Ascending aorta (tissue), 2 donors: ENCODE measurements at regions not wholly inside any gene's neighbourhood (a gene's known extent, or its start where the extent isn't known, plus 50 kb on each side); places are given as distances from the start of the nearest gene placed in this dataset.

ENCODE experiments used
- DNase-seq, 2 donors: peaks; one replicate each; pipeline ENCODE4 v3.0.0-alpha.2; 2019; ENCODE audit warnings: low spot score in 2 of 2
- H3K27ac ChIP-seq, 2 donors: fragments of 200-600 bp; sonication (generic); one replicate each; pipeline ENCODE4 v1.5.1; 2016 to 2017; ENCODE audit warnings: mild to moderate bottlenecking in 1 of 2
- H3K27me3 ChIP-seq: fragments of 200-600 bp; sonication (generic); one replicate; pipeline ENCODE4 v1.5.1; 2017
- H3K36me3 ChIP-seq, 2 donors: fragments of 200-600 bp; sonication (generic); one replicate each; pipeline ENCODE4 v1.5.1; 2016
- H3K4me1 ChIP-seq, 2 donors: fragments of 200-600 bp; sonication (generic); one replicate each; pipeline ENCODE4 v1.5.1; 2016 to 2017; ENCODE audit warnings: mild to moderate bottlenecking in 1 of 2
- H3K4me3 ChIP-seq, 2 donors: fragments of 200-600 bp; sonication (generic); one replicate each; pipeline ENCODE4 v1.5.1; 2016 to 2017; ENCODE audit warnings: mild to moderate bottlenecking in 1 of 2
- H3K9me3 ChIP-seq, 2 donors: fragments of 200-600 bp; sonication (generic); one replicate each; pipeline ENCODE4 v1.5.1; 2016
- CTCF ChIP-seq, 3 experiments: fragments of 200-600 bp in 2 of 3; fragments of 450-650 bp in 1 of 3; sonication (generic) in 2 of 3; IDR thresholded peaks; one replicate each; pipeline ENCODE4 v1.5.1; 2016 to 2019; ENCODE audit warnings: antibody characterized with exemption in 3 of 3, mild to moderate bottlenecking in 1 of 3, moderate library complexity in 1 of 3
- intact Hi-C: fragments of 100-400 bp; cut with DNase I; formaldehyde crosslinking; loops from one replicate; pipeline ENCODE4 v1.15.1; 2023

- Histone ChIP-seq H3K27me3 (no peaks in the 10 kb centered on the region), H3K4me3 (no peak overlapping the region), H3K9me3 (no peaks in the 10 kb centered on the region), H3K27ac (no peak overlapping the region), H3K36me3 (no peaks in the 10 kb centered on the region), H3K4me1 (no peaks in the 10 kb centered on the region)
- intact Hi-C loops: no loop called here
- no peak for TF ChIP-seq CTCF (IDR thresholded peaks at IDR 0.05)
- DNase-seq: no peak
Observed at GRCh38 chr16:51757505-51757904, 606.4 kb upstream of the SALL1 start.

- no peaks in the 10 kb centered on the region for H3K9me3 ChIP-seq
- no peaks in the 10 kb centered on the region for H3K36me3 ChIP-seq
- no peak overlapping the region for H3K27ac ChIP-seq
- DNase-seq: no peak
- no peak for TF ChIP-seq CTCF (IDR thresholded peaks at IDR 0.05)
- H3K4me3 ChIP-seq: no peak overlapping the region
- no peaks in the 10 kb centered on the region for H3K4me1 ChIP-seq
- intact Hi-C loops: no loop called here
- H3K27me3 ChIP-seq: no peaks in the 10 kb centered on the region
Observed at GRCh38 chr16:51757124-51757470, 606.0 kb upstream of the SALL1 start.

DNA sequence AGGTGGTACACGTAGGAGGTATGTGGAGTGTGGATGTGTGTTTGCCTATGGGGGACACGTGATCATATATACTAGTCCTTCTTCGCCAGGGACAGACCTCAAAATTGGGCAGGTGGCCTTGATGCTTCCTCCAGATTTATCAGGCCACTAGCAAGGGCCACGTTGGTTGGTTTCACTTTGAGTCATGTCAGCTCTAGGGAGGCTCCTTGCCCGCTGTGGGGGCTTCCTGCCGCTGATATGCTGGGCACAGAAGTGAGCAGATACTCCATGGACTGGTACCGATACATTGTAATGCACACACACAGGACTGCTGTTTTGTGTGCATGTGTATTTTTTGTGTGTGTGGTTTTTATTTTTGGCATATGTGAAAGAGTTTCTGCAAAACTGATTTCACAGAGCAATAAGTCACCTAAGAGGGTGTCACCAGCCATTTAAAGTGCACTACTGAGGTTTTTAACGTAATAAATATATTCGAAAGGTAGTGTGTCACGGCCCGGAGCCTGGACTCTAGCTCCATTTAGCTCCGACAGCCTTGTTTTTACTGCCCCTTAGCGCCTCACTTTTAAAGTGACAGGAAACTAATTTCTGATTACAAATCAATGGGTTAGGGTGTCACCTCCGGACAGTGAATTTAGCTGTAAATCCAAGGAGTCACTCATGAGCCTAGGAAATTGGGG, 605.5 kb upstream of the SALL1 start:
- no peak overlapping the region for H3K4me3 ChIP-seq
- H3K9me3 ChIP-seq: no peaks in the 10 kb centered on the region
- H3K27me3 ChIP-seq: no peaks in the 10 kb centered on the region
- no peak overlapping the region for H3K27ac ChIP-seq
- DNase-seq: no peak
- intact Hi-C loops: no loop called here
- no peak for TF ChIP-seq CTCF (IDR thresholded peaks at IDR 0.05)
- no peaks in the 10 kb centered on the region for H3K36me3 ChIP-seq
- H3K4me1 ChIP-seq: no peaks in the 10 kb centered on the region

GRCh38 chr16:51755577-51756355, 604.7 kb upstream of the SALL1 start:
- intact Hi-C loops: no loop called here
- Histone ChIP-seq H3K27me3 (no peaks in the 10 kb centered on the region), H3K4me1 (no peaks in the 10 kb centered on the region), H3K4me3 (no peak overlapping the region), H3K27ac (no peak overlapping the region), H3K36me3 (no peaks in the 10 kb centered on the region), H3K9me3 (no peaks in the 10 kb centered on the region)
- no peak for DNase-seq
- TF ChIP-seq CTCF (IDR thresholded peaks at IDR 0.05): no peak

DNA sequence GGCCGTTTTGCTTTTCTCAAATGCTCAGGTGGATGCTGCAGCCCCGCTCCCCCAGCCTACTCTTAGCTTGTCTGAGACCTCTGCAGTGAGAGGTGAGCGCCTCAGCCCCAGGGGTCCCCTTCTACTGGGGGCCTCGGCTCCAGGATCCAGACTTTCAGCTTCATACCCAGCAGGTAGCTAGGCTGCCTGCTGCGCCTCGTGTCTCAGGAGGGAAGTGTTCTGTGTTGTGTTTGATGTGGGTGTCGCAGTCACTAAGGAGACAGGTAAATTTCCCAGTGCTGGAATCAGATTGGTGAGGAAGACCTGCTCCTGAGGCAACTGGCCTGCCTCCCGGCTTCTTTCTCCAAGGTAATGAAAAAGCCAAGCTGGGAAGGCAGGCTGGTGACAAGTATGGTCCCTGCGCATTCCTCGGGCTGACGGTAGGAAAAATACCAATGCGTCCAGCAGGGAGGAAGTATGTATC, 604.0 kb upstream of the SALL1 start:
- no peaks in the 10 kb centered on the region for H3K27me3 ChIP-seq
- intact Hi-C loops: no loop called here
- no peak for TF ChIP-seq CTCF (IDR thresholded peaks at IDR 0.05)
- H3K27ac ChIP-seq: no peak overlapping the region
- no peaks in the 10 kb centered on the region for H3K36me3 ChIP-seq
- H3K9me3 ChIP-seq: no peaks in the 10 kb centered on the region
- no peaks in the 10 kb centered on the region for H3K4me1 ChIP-seq
- no peak for DNase-seq
- H3K4me3 ChIP-seq: no peak overlapping the region
